NCI-H2196 (cell line): ENCODE measurements at regions not wholly inside any gene's neighbourhood (a gene's known extent, or its start where the extent isn't known, plus 50 kb on each side); places are given as distances from the start of the nearest gene placed in this dataset.
A peak's percentile ranks its signal among the peaks of the same experiment; 100 is the strongest.

ENCODE experiments used
- DNase-seq: peaks from one replicate; lab custom pipeline; 2025; ENCODE audit not compliant: unreplicated experiment; lab: John Stamatoyannopoulos, UW

- DNase-seq = no peak
These were observed 257.6 kb upstream of the TLE3 start for GRCh38 chr15:70355275-70355795.

- DNase-seq = no peak
These were observed 256.7 kb upstream of the TLE3 start for GRCh38 chr15:70354346-70354905.

GRCh38 chr15:70353606-70354345, 256.1 kb upstream of the TLE3 start:
- DNase-seq = no peak

- DNase-seq = no peak
These were observed 254.4 kb upstream of the TLE3 start for GRCh38 chr15:70351941-70352774.

- DNase-seq = no peak
These were observed 253.7 kb upstream of the TLE3 start for GRCh38 chr15:70351391-70351790.

- DNase-seq = no peak
These were observed 251.0 kb upstream of the TLE3 start for GRCh38 chr15:70348581-70349344.

GRCh38 chr15:70348226-70348543, 250.5 kb upstream of the TLE3 start:
- no peak for DNase-seq

GRCh38 chr15:70347321-70348225, 249.9 kb upstream of the TLE3 start:
- DNase-seq = no peak

GRCh38 chr15:70345251-70346019, 247.7 kb upstream of the TLE3 start:
- DNase-seq = no peak

- peak; percentile 72 for DNase-seq
These were observed 246.9 kb upstream of the TLE3 start for GRCh38 chr15:70344666-70345065.

- DNase-seq = no peak
These were observed 246.4 kb upstream of the TLE3 start for GRCh38 chr15:70343961-70344621.

- no peak for DNase-seq
These were observed 245.1 kb upstream of the TLE3 start for GRCh38 chr15:70342554-70343548.

- DNase-seq = no peak
These were observed 244.4 kb upstream of the TLE3 start for GRCh38 chr15:70342141-70342540.

GRCh38 chr15:70341566-70341965, 243.8 kb upstream of the TLE3 start:
- no peak for DNase-seq

- no peak for DNase-seq
These were observed 242.8 kb upstream of the TLE3 start for GRCh38 chr15:70340494-70340870.

GRCh38 chr15:70339571-70340493, 242.1 kb upstream of the TLE3 start:
- DNase-seq = peak; percentile 45
